Lung (tissue), 11 donors: ENCODE measurements at regions not wholly inside any gene's neighbourhood (a gene's known extent, or its start where the extent isn't known, plus 50 kb on each side); places are given as distances from the start of the nearest gene placed in this dataset.

Experiments used
- ATAC-seq: fragments of 200-7000 bp; cut with Tn5 transposase; one replicate; pipeline ENCODE4 v1.9.1; 2020; ENCODE audit warnings: moderate number of reproducible peaks; ENCODE audit not compliant: insufficient read depth, low FRiP score
- DNase-seq, 3 donors: peaks; one replicate each; pipeline ENCODE4 v3.0.0-alpha.2; 2013 to 2017
- H3K27ac ChIP-seq, 2 donors: one replicate each; pipeline ENCODE4 v1.5.1; 2013; ENCODE audit warnings: mild to moderate bottlenecking in 2 of 2, moderate library complexity in 2 of 2, control low read depth in 1 of 2, inconsistent platforms in 1 of 2, low read depth in 1 of 2, low read length in 1 of 2
- H3K27me3 ChIP-seq, 3 donors: one replicate each; pipeline ENCODE4 v1.5.1; 2013; ENCODE audit warnings: low read length in 2 of 3; ENCODE audit not compliant: control insufficient read depth in 3 of 3, insufficient read depth in 3 of 3
- H3K36me3 ChIP-seq, 4 donors: one replicate each; pipeline ENCODE4 v1.5.1; 2013; ENCODE audit warnings: low read length in 4 of 4, mild to moderate bottlenecking in 1 of 4, moderate library complexity in 1 of 4; ENCODE audit not compliant: control insufficient read depth in 4 of 4, insufficient read depth in 4 of 4
- H3K4me1 ChIP-seq, 5 donors: one replicate each; pipeline ENCODE4 v1.5.1; 2013; ENCODE audit warnings: low read length in 5 of 5, mild to moderate bottlenecking in 2 of 5, moderate library complexity in 1 of 5; ENCODE audit not compliant: control insufficient read depth in 5 of 5, insufficient read depth in 5 of 5
- H3K4me3 ChIP-seq: one replicate; pipeline ENCODE4 v1.5.1; 2013; ENCODE audit warnings: mild to moderate bottlenecking, control low read depth, moderate library complexity
- H3K9ac ChIP-seq, 2 donors: one replicate each; pipeline ENCODE4 v1.5.1; 2013; ENCODE audit warnings: low read length in 2 of 2, control low read depth in 1 of 2; ENCODE audit not compliant: insufficient read depth in 1 of 2
- H3K9me3 ChIP-seq, 4 donors: one replicate each; pipeline ENCODE4 v1.5.1; 2013; ENCODE audit warnings: low read length in 3 of 4, mild to moderate bottlenecking in 1 of 4, moderate library complexity in 1 of 4; ENCODE audit not compliant: control insufficient read depth in 4 of 4, insufficient read depth in 3 of 4
- CTCF ChIP-seq: IDR thresholded peaks from 2 replicates; pipeline ENCODE4 v1.5.1; 2012; ENCODE audit warnings: mild to moderate bottlenecking; ENCODE audit errors: control extremely low read depth, extremely low read depth
- WGBS, 2 donors: extraction: QIAGEN DNeasy Blood & Tissue Kit; methylation state at CpG; one replicate each; pipeline ENCODE4 v1.1.7; 2013; 5-methylcytosine and 5-hydroxymethylcytosine counted together
- donor health status: control.
- donor health status: control.
- donor health status: Bipolar disorder and iron deficiency.
- donor health status: healthy.
- donor health status: DM: yes; HTN: yes; CAD: no.

- Histone ChIP-seq H3K9ac (no peak overlapping the region), H3K36me3 (no peaks in the 10 kb centered on the region), H3K27me3 (no peaks in the 10 kb centered on the region), H3K27ac (no peak overlapping the region), H3K9me3 (no peaks in the 10 kb centered on the region), H3K4me1 (peaks cover 2 to 8% (median 3%) of the 10 kb centered on the region in 5 donors), H3K4me3 (no peak overlapping the region)
- DNase-seq (no peak), ATAC-seq (no peak)
- 78 to 85% methylated on average over 8 of the region's 8 CpGs for WGBS, 2 donors
- no peak for TF ChIP-seq CTCF
Measured at GRCh38 chr1:172894349-172895049, 156.2 kb downstream of the TNFSF18 start.

- TF ChIP-seq CTCF, result no peak
- Histone ChIP-seq H3K27me3 (no peaks in the 10 kb centered on the region), H3K9me3 (no peaks in the 10 kb centered on the region), H3K4me1 (peaks cover 2 to 8% (median 3%) of the 10 kb centered on the region in 5 donors), H3K4me3 (no peak overlapping the region), H3K36me3 (no peaks in the 10 kb centered on the region), H3K9ac (peak overlapping the region in 1 of 2 donors; percentile 52), H3K27ac (no peak overlapping the region)
- ATAC-seq (no peak), DNase-seq (peak in 2 of 3 donors; percentile 20 to 50)
- WGBS, 2 donors, result 19 to 28% methylated on average over 5 of the region's 5 CpGs
Measured at GRCh38 chr1:172895050-172895460, 155.7 kb downstream of the TNFSF18 start.

- TF ChIP-seq CTCF, result no peak
- no peaks in the 10 kb centered on the region for H3K36me3 ChIP-seq
- no peaks in the 10 kb centered on the region for H3K9me3 ChIP-seq
- H3K4me1 ChIP-seq, result peaks cover 2 to 8% (median 3%) of the 10 kb centered on the region in 5 donors
- H3K27me3 ChIP-seq, result no peaks in the 10 kb centered on the region
- ATAC-seq, result no peak
- no peak overlapping the region for H3K27ac ChIP-seq
- WGBS, 2 donors, result 96 to 97% methylated on average over 1 of the region's 1 CpG
- DNase-seq, result no peak
- no peak overlapping the region for H3K9ac ChIP-seq
- no peak overlapping the region for H3K4me3 ChIP-seq
Measured at GRCh38 chr1:172895761-172896160, 155.0 kb downstream of the TNFSF18 start.

GRCh38 chr1:172897738-172898137, 153.0 kb downstream of the TNFSF18 start:
- Histone ChIP-seq H3K27ac (no peak overlapping the region), H3K4me1 (peaks cover 3 to 8% (median 3%) of the 10 kb centered on the region in 5 donors), H3K36me3 (no peaks in the 10 kb centered on the region), H3K27me3 (no peaks in the 10 kb centered on the region), H3K4me3 (no peak overlapping the region), H3K9me3 (no peaks in the 10 kb centered on the region), H3K9ac (no peak overlapping the region)
- ATAC-seq (no peak), DNase-seq (no peak)
- TF ChIP-seq CTCF, result no peak
- 66 to 70% methylated on average over 2 of the region's 2 CpGs for WGBS, 2 donors
